ENCODE measurements at regions not wholly inside any gene's neighbourhood (a gene's known extent, or its start where the extent isn't known, plus 50 kb on each side); places are given as distances from the start of the nearest gene placed in this dataset.

GRCh38 chr7:35331730-35332678 is 78.1 kb upstream of the TBX20 start:
- no peak for DNase-seq

GRCh38 chr7:35329026-35329425 is 75.1 kb upstream of the TBX20 start:
- no peak for DNase-seq

GRCh38 chr7:35319606-35320005 is 65.7 kb upstream of the TBX20 start:
- no peak for DNase-seq

GRCh38 chr7:35316549-35316948 is 62.6 kb upstream of the TBX20 start:
- no peak for DNase-seq

DNA sequence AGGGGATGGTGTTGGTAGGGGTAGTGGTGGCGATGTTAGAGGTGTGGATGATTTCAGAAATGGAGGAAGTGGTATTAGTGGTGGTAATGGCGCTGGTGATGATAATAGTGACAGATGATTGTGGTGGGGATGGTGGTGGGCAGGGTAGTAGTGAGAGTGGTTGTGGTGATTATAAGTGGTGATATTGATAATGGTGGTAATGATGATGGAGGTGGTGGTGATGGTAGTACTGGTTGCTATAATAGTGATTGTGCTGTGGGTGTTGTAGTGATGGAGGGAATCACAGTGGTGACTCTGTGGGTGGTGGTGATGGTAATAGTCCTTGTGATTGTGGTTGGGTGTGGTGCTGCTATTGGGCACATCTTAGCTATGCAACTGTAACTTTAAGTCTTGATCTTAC is 61.6 kb upstream of the TBX20 start:
- DNase-seq: no peak

DNA sequence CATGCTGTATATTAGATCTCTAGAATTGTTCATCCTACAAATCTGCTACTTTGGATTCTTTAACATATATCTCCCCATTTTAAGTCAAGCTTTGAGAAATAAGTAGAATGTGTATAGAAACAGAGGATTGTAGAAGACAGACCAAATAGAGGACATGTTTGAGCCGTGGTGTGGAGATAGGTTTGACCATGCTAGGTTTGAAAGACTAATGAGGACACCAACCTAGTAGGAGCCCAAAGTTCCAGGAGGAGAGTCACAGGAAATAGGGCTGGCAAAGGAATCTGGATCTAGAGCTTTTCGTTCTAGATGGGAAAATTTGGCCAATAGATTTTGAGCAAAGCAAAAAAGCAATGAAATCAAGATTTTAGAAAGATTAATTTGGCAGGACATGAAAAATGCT is 60.5 kb upstream of the TBX20 start:
- DNase-seq: no peak

DNA sequence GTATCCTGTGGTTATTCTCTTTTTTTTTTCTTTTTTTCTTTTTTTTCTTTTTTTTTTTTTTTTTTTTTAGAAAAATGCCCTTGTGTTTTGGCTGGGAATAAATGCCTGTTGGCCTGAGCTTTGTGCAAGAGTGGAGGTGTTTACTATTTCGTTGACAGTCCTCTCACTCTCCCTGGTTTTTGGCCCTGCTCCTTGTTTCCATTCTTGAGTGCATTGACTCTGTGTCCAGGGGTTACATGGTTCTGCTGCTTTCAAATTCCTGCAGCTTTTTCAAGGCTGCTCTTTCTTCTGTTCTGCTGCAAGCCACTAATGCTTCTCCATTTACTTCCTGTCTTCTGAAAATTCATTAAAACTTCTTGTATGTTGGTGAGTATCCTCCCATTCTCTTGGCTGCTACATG is 59.7 kb upstream of the TBX20 start:
- DNase-seq: no peak
